ENCODE measurements at regions not wholly inside any gene's neighbourhood (a gene's known extent, or its start where the extent isn't known, plus 50 kb on each side); places are given as distances from the start of the nearest gene placed in this dataset.
A peak's percentile ranks its signal among the peaks of the same experiment; 100 is the strongest.

DNA sequence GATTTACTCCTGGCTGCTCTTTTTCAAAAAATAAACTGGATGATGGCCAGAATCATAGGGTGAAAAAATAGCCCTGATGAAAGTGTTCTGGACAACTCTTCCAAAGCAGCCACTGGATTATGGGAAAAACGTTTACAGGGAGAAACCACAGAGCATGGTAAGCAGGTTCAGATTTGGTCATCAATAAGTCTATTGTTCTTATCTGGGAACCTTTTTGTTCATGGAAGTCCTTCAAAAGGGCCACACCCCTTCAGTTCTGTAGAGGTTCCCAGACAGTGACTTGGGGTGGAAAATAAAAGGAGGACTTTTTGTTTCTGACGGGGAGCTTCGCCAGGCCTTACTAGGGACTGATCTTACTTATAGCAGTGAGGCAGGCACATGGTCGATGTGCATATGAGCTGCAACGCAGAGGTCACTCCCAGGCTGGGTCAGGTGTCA is 117.4 kb upstream of the SLC38A2 start:
- Histone ChIP-seq H2AFZ (replicated peaks; ENCODE audit: low read length, poor library complexity) (peak overlapping the region; percentile 48), H2BK15ac (ENCODE audit: low read depth, low read length) (peak overlapping the region; percentile 95; the same call in 2 of the 3 replicates), H3K9ac (ENCODE audit: low read depth, low read length) (no peak overlapping the region), H2BK5ac (ENCODE audit: low read depth, low read length, poor library complexity, severe bottlenecking) (peak overlapping the region; percentile 100), H3K14ac (replicated peaks; ENCODE audit: low read depth, low read length) (peak overlapping the region; percentile 62; the same call in 1 of the 2 replicates), H4K20me1 (ENCODE audit: insufficient read depth, low read length) (no peaks in the 10 kb centered on the region), H3K18ac (ENCODE audit: low read depth, low read length) (peak overlapping the region; percentile 99), H4K91ac (ENCODE audit: insufficient read depth, low read depth, low read length) (peak overlapping the region; percentile 91), H2AK5ac (ENCODE audit: low read depth, low read length) (peak overlapping the region; percentile 69), H3K4me3 (ENCODE audit: insufficient read depth, low read depth, low read length) (no peak overlapping the region), H2AK9ac (replicated peaks; ENCODE audit: low read depth, low read length, poor library complexity) (no peak overlapping the region), H3K56ac (ENCODE audit: extremely low read depth, insufficient read depth, low read length) (0 out of 2 replicates have a peak overlapping the region, but pooled peaks have one; percentile 14), H3K79me1 (ENCODE audit: low read depth in 1 of 2, low read length in 2 of 2) (peaks cover 3 to 35% of the 10 kb centered on the region in 2 experiments; a peak in 3 of 4 replicates), H2BK120ac (ENCODE audit: low read depth, low read length) (peak overlapping the region; percentile 86), H4K8ac (ENCODE audit: low read depth in 2 of 2, low read length in 2 of 2) (peak overlapping the region; percentile 69 to 77), H3K27me3 (ENCODE audit: control insufficient read depth, insufficient read depth, low read length) (no peaks in the 10 kb centered on the region), H3K27ac (ENCODE audit: insufficient read depth, low read length) (peak overlapping the region; percentile 100), H3K9me1 (ENCODE audit: insufficient read depth, low read length) (peaks cover 10% of the 10 kb centered on the region), H3K23ac (ENCODE audit: low read depth, low read length) (peak overlapping the region; percentile 57), H3K4me2 (ENCODE audit: low read depth, low read length) (peak overlapping the region; percentile 31; the same call in 1 of the 2 replicates), H3K36me3 (ENCODE audit: control insufficient read depth, insufficient read depth, low read length) (no peaks in the 10 kb centered on the region), H3K4me1 (ENCODE audit: control insufficient read depth, insufficient read depth, low read length) (peaks cover 21% of the 10 kb centered on the region), H2BK20ac (ENCODE audit: low read depth, low read length) (peak overlapping the region; percentile 78), H3K9me3 (ENCODE audit: control insufficient read depth, insufficient read depth, low read length) (no peaks in the 10 kb centered on the region), H4K5ac (ENCODE audit: low read depth, low read length) (peak overlapping the region; percentile 97), H3K4ac (ENCODE audit: low read depth, low read length) (peak overlapping the region; percentile 91)
- dilution Hi-C loops (cut with HindIII; ENCODE audit: low sequenced_read_pairs, unreplicated experiment), result no loop called here
- 65% methylated on average over 4 of the region's 5 CpGs; no CpG with 5 or more reads in 1 of the 2 experiments for WGBS, 2 experiments (ENCODE audit: extremely low coverage in 2 of 2, insufficient read length in 1 of 2)
- no peak for DNase-seq
- in situ Hi-C loops (cut with MboI; ENCODE audit: low sequenced_read_pairs), result loop anchor here (10.0 kb wide), 1 partner anchor 105 kb away; no protein-coding TSS in a partner anchor
- ChIA-PET CTCF (no interaction called here), POLR2A (ENCODE audit: unreplicated experiment) (no interaction called here)
- no peak for TF ChIP-seq MXI1 (IDR thresholded peaks at IDR 0.05; ENCODE audit: borderline replicate concordance, low read depth, low read length)
- no peak for TF ChIP-seq RFX5 (IDR thresholded peaks at IDR 0.05; ENCODE audit: low read depth, low read length)
- no peak for TF ChIP-seq FOS (IDR thresholded peaks at IDR 0.05; ENCODE audit: low read depth, low read length)
- TF ChIP-seq, protein P1, sequence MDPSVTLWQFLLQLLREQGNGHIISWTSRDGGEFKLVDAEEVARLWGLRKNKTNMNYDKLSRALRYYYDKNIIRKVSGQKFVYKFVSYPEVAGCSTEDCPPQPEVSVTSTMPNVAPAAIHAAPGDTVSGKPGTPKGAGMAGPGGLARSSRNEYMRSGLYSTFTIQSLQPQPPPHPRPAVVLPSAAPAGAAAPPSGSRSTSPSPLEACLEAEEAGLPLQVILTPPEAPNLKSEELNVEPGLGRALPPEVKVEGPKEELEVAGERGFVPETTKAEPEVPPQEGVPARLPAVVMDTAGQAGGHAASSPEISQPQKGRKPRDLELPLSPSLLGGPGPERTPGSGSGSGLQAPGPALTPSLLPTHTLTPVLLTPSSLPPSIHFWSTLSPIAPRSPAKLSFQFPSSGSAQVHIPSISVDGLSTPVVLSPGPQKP (IDR thresholded peaks at IDR 0.05; ENCODE audit: borderline replicate concordance, low read depth, low read length), result no peak
- TF ChIP-seq, protein P2, sequence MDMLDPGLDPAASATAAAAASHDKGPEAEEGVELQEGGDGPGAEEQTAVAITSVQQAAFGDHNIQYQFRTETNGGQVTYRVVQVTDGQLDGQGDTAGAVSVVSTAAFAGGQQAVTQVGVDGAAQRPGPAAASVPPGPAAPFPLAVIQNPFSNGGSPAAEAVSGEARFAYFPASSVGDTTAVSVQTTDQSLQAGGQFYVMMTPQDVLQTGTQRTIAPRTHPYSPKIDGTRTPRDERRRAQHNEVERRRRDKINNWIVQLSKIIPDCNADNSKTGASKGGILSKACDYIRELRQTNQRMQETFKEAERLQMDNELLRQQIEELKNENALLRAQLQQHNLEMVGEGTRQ (IDR thresholded peaks at IDR 0.05; ENCODE audit: low read depth, low read length), result no peak
- no peak for TF ChIP-seq CHD1 (IDR thresholded peaks at IDR 0.05; ENCODE audit: low read depth, low read length)
- TF ChIP-seq CEBPB (IDR thresholded peaks at IDR 0.05; ENCODE audit: low read depth, low read length), result no peak
- TF ChIP-seq SMC3 (IDR thresholded peaks at IDR 0.05; ENCODE audit: low read depth, low read length), result no peak
- TF ChIP-seq NFE2L2 (IDR thresholded peaks at IDR 0.05; ENCODE audit: low read depth, low read length), result no peak
- TF ChIP-seq RAD21 (IDR thresholded peaks at IDR 0.05; ENCODE audit: low read length), result no peak
- TF ChIP-seq, protein P3, sequence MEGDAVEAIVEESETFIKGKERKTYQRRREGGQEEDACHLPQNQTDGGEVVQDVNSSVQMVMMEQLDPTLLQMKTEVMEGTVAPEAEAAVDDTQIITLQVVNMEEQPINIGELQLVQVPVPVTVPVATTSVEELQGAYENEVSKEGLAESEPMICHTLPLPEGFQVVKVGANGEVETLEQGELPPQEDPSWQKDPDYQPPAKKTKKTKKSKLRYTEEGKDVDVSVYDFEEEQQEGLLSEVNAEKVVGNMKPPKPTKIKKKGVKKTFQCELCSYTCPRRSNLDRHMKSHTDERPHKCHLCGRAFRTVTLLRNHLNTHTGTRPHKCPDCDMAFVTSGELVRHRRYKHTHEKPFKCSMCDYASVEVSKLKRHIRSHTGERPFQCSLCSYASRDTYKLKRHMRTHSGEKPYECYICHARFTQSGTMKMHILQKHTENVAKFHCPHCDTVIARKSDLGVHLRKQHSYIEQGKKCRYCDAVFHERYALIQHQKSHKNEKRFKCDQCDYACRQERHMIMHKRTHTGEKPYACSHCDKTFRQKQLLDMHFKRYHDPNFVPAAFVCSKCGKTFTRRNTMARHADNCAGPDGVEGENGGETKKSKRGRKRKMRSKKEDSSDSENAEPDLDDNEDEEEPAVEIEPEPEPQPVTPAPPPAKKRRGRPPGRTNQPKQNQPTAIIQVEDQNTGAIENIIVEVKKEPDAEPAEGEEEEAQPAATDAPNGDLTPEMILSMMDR (conservative IDR thresholded peaks at IDR 0.05; ENCODE audit: low read depth, low read length), result no peak
- no peak for TF ChIP-seq BHLHE40 (IDR thresholded peaks at IDR 0.05; ENCODE audit: low read depth, low read length)
- no peak for TF ChIP-seq MAFK (IDR thresholded peaks at IDR 0.05; ENCODE audit: low read depth, low read length)
- no peak for TF ChIP-seq MAZ (IDR thresholded peaks at IDR 0.05; ENCODE audit: borderline replicate concordance, low read depth, low read length)
- no peak for TF ChIP-seq RCOR1 (IDR thresholded peaks at IDR 0.05; ENCODE audit: insufficient replicate concordance, low read length)
- no peak for TF ChIP-seq POLR2A (IDR thresholded peaks at IDR 0.05; ENCODE audit: low read depth, low read length)
- intact Hi-C loops (cut with micrococcal nuclease), result loop anchor here (5.0 to 10.0 kb wide), 3 partner anchors 225 to 532 kb away; partner anchors contain the start of gene SLC38A1
- no peak for ATAC-seq (ENCODE audit: low read depth)
- no TSS peak for BruUV-seq (replicated peaks)

Measured in IMR-90 (cell line).